K562 (cell line): ENCODE measurements at regions not wholly inside any gene's neighbourhood (a gene's known extent, or its start where the extent isn't known, plus 50 kb on each side); places are given as distances from the start of the nearest gene placed in this dataset.

Experiments
- ATAC-seq: fragments of 200-7000 bp; cut with Tn5 transposase; 3 replicates; pipeline ENCODE4 v1.9.1; 2020; ENCODE audit warnings: moderate library complexity
- BruUV-seq: library from RNA; stranded (reverse); fragments of 400-500 nt; replicated peaks from 2 replicates; lab custom pipeline; 2021; lab: Mats Ljungman, UMichigan
- CTCF ChIA-PET: fragments of 300-600 bp; formaldehyde crosslinking; extraction: SDS; loops from one replicate; lab custom pipeline; 2021; ENCODE audit warnings: low intra/inter-chr PET ratio; lab: Yijun Ruan, JAX
- POLR2A ChIA-PET: fragments of 300-600, 350-650 bp; sonication (Branson Sonifier 250); formaldehyde crosslinking; extraction: SDS; loops from one replicate; lab custom pipeline; 2021; ENCODE audit warnings: antibody characterized with exemption, inconsistent platforms; lab: Yijun Ruan, JAX
- DNase-seq, 4 experiments: peaks; one replicate each; pipeline versions ENCODE4 v3.0.0 to v3.0.0-alpha.2; 2011 to 2018; ENCODE audit warnings: low spot score in 3 of 4, mixed read lengths in 3 of 4; ENCODE audit errors: extremely low read depth in 1 of 4
- FAIRE-seq: peaks from 2 replicates; lab custom pipeline; 2011; peaks lifted over from hg19 to GRCh38; lab: Jason Lieb, UNC
- H2AFZ ChIP-seq: 2 replicates; pipeline ENCODE4 v1.6.0; 2011; ENCODE audit warnings: low read depth, low read length, control low read depth, inconsistent platforms
- H3K27ac ChIP-seq: fragments of 200-600 bp; 3 replicates; pipeline ENCODE4 v1.8.0; 2011; ENCODE audit warnings: low read depth, mild to moderate bottlenecking, control low read depth, inconsistent platforms, low read length, moderate library complexity, mixed read lengths; ENCODE audit errors: extremely low read depth
- H3K27me3 ChIP-seq, 2 experiments: fragments of 300-600 bp in 1 of 2; 2 replicates in 1 of 2; 3 replicates in 1 of 2; pipeline versions ENCODE4 v1.6.0 to v1.8.0; 2011; ENCODE audit warnings: inconsistent platforms in 2 of 2, low read length in 2 of 2, mild to moderate bottlenecking in 1 of 2, mixed read lengths in 1 of 2, moderate library complexity in 1 of 2; ENCODE audit not compliant: control insufficient read depth in 2 of 2, insufficient read depth in 2 of 2
- H3K36me3 ChIP-seq: fragments of 300-600 bp; 3 replicates; pipeline ENCODE4 v1.8.0; 2011; ENCODE audit warnings: mild to moderate bottlenecking, low read length, inconsistent platforms; ENCODE audit not compliant: control insufficient read depth, insufficient read depth
- H3K4me1 ChIP-seq, 2 experiments: fragments of 200-600 bp in 1 of 2; replicated peaks in 1 of 2; 2 replicates in 1 of 2; 3 replicates in 1 of 2; pipeline versions ENCODE4 v1.5.1 to v1.8.0; 2011; ENCODE audit warnings: inconsistent platforms in 2 of 2, low read length in 2 of 2, mild to moderate bottlenecking in 1 of 2, mixed read lengths in 1 of 2, moderate library complexity in 1 of 2; ENCODE audit not compliant: control insufficient read depth in 2 of 2, insufficient read depth in 2 of 2
- H3K4me2 ChIP-seq: 2 replicates; pipeline ENCODE4 v1.6.1; 2011; ENCODE audit warnings: low read length, control low read depth, inconsistent platforms, mixed read lengths; ENCODE audit not compliant: insufficient read depth
- H3K4me3 ChIP-seq: fragments of 200-600 bp; sonication (generic), shearing (Covaris generic); 2 replicates; pipeline ENCODE4 v1.5.1; 2016; ENCODE audit warnings: control low read depth, inconsistent platforms
- H3K79me2 ChIP-seq: fragments of 200-600 bp; 3 replicates; pipeline ENCODE4 v1.8.0; 2011; ENCODE audit warnings: low read length, inconsistent platforms; ENCODE audit not compliant: control insufficient read depth, insufficient read depth
- H3K9ac ChIP-seq, 2 experiments: 2 replicates each; pipeline versions ENCODE4 v1.6.0 to v1.6.1; 2011; ENCODE audit warnings: low read depth in 2 of 2, low read length in 2 of 2, control low read depth in 1 of 2, inconsistent platforms in 1 of 2, mild to moderate bottlenecking in 1 of 2, mixed read lengths in 1 of 2; ENCODE audit not compliant: insufficient read depth in 1 of 2
- H3K9me1 ChIP-seq: one replicate; pipeline ENCODE4 v1.6.0; 2011; ENCODE audit warnings: inconsistent platforms, mild to moderate bottlenecking, low read length, moderate library complexity; ENCODE audit not compliant: control insufficient read depth, insufficient read depth
- H3K9me3 ChIP-seq: replicated peaks from 2 replicates; pipeline ENCODE4 v1.5.1; 2011; ENCODE audit warnings: low read depth, low read length, inconsistent platforms; ENCODE audit not compliant: control insufficient read depth, insufficient read depth
- H4K20me1 ChIP-seq: replicated peaks from 2 replicates; pipeline ENCODE4 v1.6.1; 2011; ENCODE audit warnings: low read length, inconsistent platforms, mixed read lengths; ENCODE audit not compliant: control insufficient read depth, insufficient read depth
- EP400 ChIP-seq: fragments of 450-650 bp; IDR thresholded peaks from 2 replicates; pipeline ENCODE4 v1.6.1; 2017; ENCODE audit warnings: antibody characterized with exemption, mild to moderate bottlenecking, moderate library complexity
- ESRRB ChIP-seq: fragments of 250-450 bp; sonication (Bioruptor Pico); IDR thresholded peaks from 2 replicates; pipeline ENCODE4 v1.5.0; 2020; ENCODE audit warnings: mild to moderate bottlenecking, moderate library complexity, borderline replicate concordance
- IFI16 ChIP-seq: fragments of 250-450 bp; sonication (Bioruptor Pico); IDR thresholded peaks from 2 replicates; pipeline ENCODE4 v2.1.2; 2022; ENCODE audit warnings: mild to moderate bottlenecking, inconsistent platforms
- KAT7 ChIP-seq: sonication (generic); formaldehyde crosslinking; IDR thresholded peaks from 2 replicates; pipeline ENCODE4 v1.8.0; 2022; ENCODE audit warnings: missing genetic modification reagents, mild to moderate bottlenecking, borderline replicate concordance
- NFYB ChIP-seq: IDR thresholded peaks from 2 replicates; pipeline ENCODE4 v1.6.1; 2011; ENCODE audit warnings: mild to moderate bottlenecking, moderate library complexity; ENCODE audit not compliant: insufficient read length; ENCODE audit errors: extremely low read depth
- PHF21A ChIP-seq: fragments of 450-650 bp; IDR thresholded peaks from 2 replicates; pipeline ENCODE4 v1.6.1; 2017; ENCODE audit warnings: low read depth, borderline replicate concordance
- POLR2H ChIP-seq: IDR thresholded peaks from 2 replicates; pipeline ENCODE4 v1.6.1; 2016; ENCODE audit warnings: missing genetic modification characterization, low read depth, mild to moderate bottlenecking, control low read depth, missing compliant biosample characterization, moderate library complexity
- PURB ChIP-seq: sonication (generic); formaldehyde crosslinking; IDR thresholded peaks from 2 replicates; pipeline ENCODE4 v1.9.0; 2021; ENCODE audit warnings: low read depth, mild to moderate bottlenecking, missing genetic modification reagents
- STAT5A ChIP-seq: IDR thresholded peaks from 2 replicates; pipeline ENCODE4 v1.6.1; 2012; ENCODE audit warnings: low read length, inconsistent platforms, borderline replicate concordance
- ZBTB43 ChIP-seq: sonication (generic); formaldehyde crosslinking; IDR thresholded peaks from 2 replicates; pipeline ENCODE4 v1.8.0; 2023; ENCODE audit warnings: mild to moderate bottlenecking, missing genetic modification reagents
- ZFPM2 ChIP-seq: fragments of 250-450 bp; sonication (Bioruptor Pico); IDR thresholded peaks from 2 replicates; pipeline ENCODE4 v1.5.1; 2022; ENCODE audit warnings: mild to moderate bottlenecking
- ZNF3 ChIP-seq: fragments of 250-450 bp; sonication (Bioruptor Pico); IDR thresholded peaks from 2 replicates; pipeline ENCODE4 v1.5.0; 2021; ENCODE audit warnings: mild to moderate bottlenecking, moderate library complexity
- WGBS: fragments of 100-300 bp; shearing (Covaris generic); methylation state at CpG from one replicate; pipeline ENCODE4 v1.1.6; 2016; ENCODE audit warnings: low coverage, mixed read lengths; ENCODE audit not compliant: insufficient coverage; ENCODE audit errors: missing lambda C conversion rate; 5-methylcytosine and 5-hydroxymethylcytosine counted together
- in situ Hi-C: fragments of 300-500 bp; cut with MboI; formaldehyde crosslinking; loops from 4 replicates; pipeline ENCODE4 v1.15.0; 2018; ENCODE audit warnings: inconsistent platforms, mixed read lengths
- intact Hi-C: fragments of 100-400 bp; cut with micrococcal nuclease; formaldehyde crosslinking; loops from 2 replicates; pipeline ENCODE4 v1.14.2; 2022

- Histone ChIP-seq H3K36me3 (no peaks in the 10 kb centered on the region), H3K4me3 (no peak overlapping the region), H3K9ac (no peak overlapping the region), H3K27ac (no peak overlapping the region), H3K9me1 (no peaks in the 10 kb centered on the region), H3K79me2 (no peaks in the 10 kb centered on the region), H3K4me1 (peaks cover 19 to 32% of the 10 kb centered on the region in 2 experiments), H3K9me3 (no peaks in the 10 kb centered on the region), H2AFZ (no peak overlapping the region), H4K20me1 (no peaks in the 10 kb centered on the region; the same call in 1 of the 2 replicates), H3K4me2 (no peak overlapping the region), H3K27me3 (no peaks in the 10 kb centered on the region)
- FAIRE-seq (no peak), ATAC-seq (no peak), DNase-seq (peak in 1 of 4 experiments; percentile 4)
- ChIA-PET CTCF (no interaction called here), POLR2A (no interaction called here)
- no TSS peak for BruUV-seq
- in situ Hi-C loops (no loop called here), intact Hi-C loops (no loop called here)
- WGBS = 70% methylated on average over 6 of the region's 6 CpGs
- no peak for TF ChIP-seq ESRRB (CRISPR knock-in tag)
- no peak for TF ChIP-seq ZFPM2 (CRISPR knock-in tag)
- no peak for TF ChIP-seq ZNF3 (CRISPR knock-in tag)
- TF ChIP-seq PURB (CRISPR knock-in tag) = no peak
- TF ChIP-seq POLR2H (tag) = no peak
- no peak for TF ChIP-seq IFI16 (CRISPR knock-in tag)
- TF ChIP-seq EP400 = no peak
- TF ChIP-seq NFYB = no peak
- no peak for TF ChIP-seq PHF21A
- TF ChIP-seq KAT7 (CRISPR knock-in tag) = no peak
- no peak for TF ChIP-seq STAT5A
- TF ChIP-seq ZBTB43 = no peak
These were observed 60.0 kb upstream of the EPB41L1 start for GRCh38 chr20:36094497-36094896.
